ENCODE measurements at regions not wholly inside any gene's neighbourhood (a gene's known extent, or its start where the extent isn't known, plus 50 kb on each side); places are given as distances from the start of the nearest gene placed in this dataset.
A peak's percentile ranks its signal among the peaks of the same experiment; 100 is the strongest.
"Not testable (repeated sequence)": the region's sequence is repeated elsewhere in the genome, so short reads cannot be mapped to it uniquely, and the experiment has no call there.

GRCh38 chr1:243074224-243074623 is 180.9 kb downstream of the CEP170 start:
- not testable (repeated sequence) for DNase-seq

GRCh38 chr1:243067056-243067455 is 188.0 kb downstream of the CEP170 start:
- not testable (repeated sequence) for DNase-seq

GRCh38 chr1:243061965-243062364 is 193.1 kb downstream of the CEP170 start:
- DNase-seq = not testable (repeated sequence)

- not testable (repeated sequence) for DNase-seq
These were observed 199.6 kb downstream of the CEP170 start for GRCh38 chr1:243055510-243055909.

GRCh38 chr1:243055091-243055490 is 200.0 kb downstream of the CEP170 start:
- not testable (repeated sequence) for DNase-seq

GRCh38 chr1:243054681-243055080 is 200.4 kb downstream of the CEP170 start:
- DNase-seq = not testable (repeated sequence)

GRCh38 chr1:243053048-243053447 is 202.0 kb downstream of the CEP170 start:
- DNase-seq = not testable (repeated sequence)

GRCh38 chr1:243050613-243051012 is 204.5 kb downstream of the CEP170 start:
- not testable (repeated sequence) for DNase-seq

- DNase-seq = not testable (repeated sequence)
These were observed 205.4 kb downstream of the CEP170 start for GRCh38 chr1:243049716-243050115.

GRCh38 chr1:243021365-243021764 is 233.7 kb downstream of the CEP170 start:
- not testable (repeated sequence) for DNase-seq

GRCh38 chr1:243019030-243019635 is 235.9 kb downstream of the CEP170 start:
- peak; percentile 0 for DNase-seq

- DNase-seq = not testable (repeated sequence)
These were observed 244.4 kb downstream of the CEP170 start for GRCh38 chr1:243010719-243011118.

GRCh38 chr1:243001003-243001402 is 254.1 kb downstream of the CEP170 start:
- DNase-seq = not testable (repeated sequence)

- DNase-seq = not testable (repeated sequence)
These were observed 262.3 kb downstream of the CEP170 start for GRCh38 chr1:242992776-242993175.

GRCh38 chr1:242985096-242985495 is 270.0 kb downstream of the CEP170 start:
- DNase-seq = not testable (repeated sequence)

GRCh38 chr1:242973341-242973740 is 281.7 kb downstream of the CEP170 start:
- DNase-seq = not testable (repeated sequence)

GRCh38 chr1:242966892-242967291 is 288.2 kb downstream of the CEP170 start:
- no peak for DNase-seq

- DNase-seq = not testable (repeated sequence)
These were observed 295.7 kb downstream of the CEP170 start for GRCh38 chr1:242959397-242959796.

GRCh38 chr1:242954945-242955344 is 300.1 kb downstream of the CEP170 start:
- not testable (repeated sequence) for DNase-seq

GRCh38 chr1:242946206-242946605 is 308.9 kb downstream of the CEP170 start:
- no peak for DNase-seq

- not testable (repeated sequence) for DNase-seq
These were observed 318.4 kb downstream of the CEP170 start for GRCh38 chr1:242936725-242937124.

GRCh38 chr1:242924717-242925116 is 330.4 kb downstream of the CEP170 start:
- DNase-seq = not testable (repeated sequence)

- DNase-seq = not testable (repeated sequence)
These were observed 331.5 kb downstream of the CEP170 start for GRCh38 chr1:242923603-242924002.

- DNase-seq = not testable (repeated sequence)
These were observed 340.4 kb downstream of the CEP170 start for GRCh38 chr1:242914729-242915128.

GRCh38 chr1:242912855-242913254 is 342.2 kb downstream of the CEP170 start:
- DNase-seq = not testable (repeated sequence)
